ENCODE measurements at regions not wholly inside any gene's neighbourhood (a gene's known extent, or its start where the extent isn't known, plus 50 kb on each side); places are given as distances from the start of the nearest gene placed in this dataset.

DNA sequence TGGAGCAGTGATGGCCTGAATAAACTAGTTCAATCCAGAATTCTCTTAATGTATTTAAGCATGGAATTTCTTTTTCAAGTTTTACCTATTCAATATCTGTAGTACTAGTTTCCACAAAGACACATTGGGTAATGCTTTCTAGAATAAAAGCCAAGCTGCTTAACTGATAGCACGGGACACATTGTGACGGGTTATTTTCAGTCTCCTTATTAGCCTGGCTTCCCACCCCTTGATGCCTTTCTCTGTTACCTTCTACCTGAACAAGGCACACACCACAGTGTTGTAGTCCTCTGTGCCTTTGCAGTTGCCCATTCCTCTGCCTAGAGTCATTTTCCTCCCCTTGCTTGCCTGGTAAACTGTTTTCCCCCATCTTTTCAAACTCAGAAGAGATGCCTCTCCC lies 139.1 kb downstream of the HDGFL1 start:
- TF ChIP-seq, protein P1, sequence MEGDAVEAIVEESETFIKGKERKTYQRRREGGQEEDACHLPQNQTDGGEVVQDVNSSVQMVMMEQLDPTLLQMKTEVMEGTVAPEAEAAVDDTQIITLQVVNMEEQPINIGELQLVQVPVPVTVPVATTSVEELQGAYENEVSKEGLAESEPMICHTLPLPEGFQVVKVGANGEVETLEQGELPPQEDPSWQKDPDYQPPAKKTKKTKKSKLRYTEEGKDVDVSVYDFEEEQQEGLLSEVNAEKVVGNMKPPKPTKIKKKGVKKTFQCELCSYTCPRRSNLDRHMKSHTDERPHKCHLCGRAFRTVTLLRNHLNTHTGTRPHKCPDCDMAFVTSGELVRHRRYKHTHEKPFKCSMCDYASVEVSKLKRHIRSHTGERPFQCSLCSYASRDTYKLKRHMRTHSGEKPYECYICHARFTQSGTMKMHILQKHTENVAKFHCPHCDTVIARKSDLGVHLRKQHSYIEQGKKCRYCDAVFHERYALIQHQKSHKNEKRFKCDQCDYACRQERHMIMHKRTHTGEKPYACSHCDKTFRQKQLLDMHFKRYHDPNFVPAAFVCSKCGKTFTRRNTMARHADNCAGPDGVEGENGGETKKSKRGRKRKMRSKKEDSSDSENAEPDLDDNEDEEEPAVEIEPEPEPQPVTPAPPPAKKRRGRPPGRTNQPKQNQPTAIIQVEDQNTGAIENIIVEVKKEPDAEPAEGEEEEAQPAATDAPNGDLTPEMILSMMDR (IDR thresholded peaks at IDR 0.05): no peak
- no peak for TF ChIP-seq POLR2A (IDR thresholded peaks at IDR 0.05)
